HepG2 (cell line): ENCODE measurements at regions not wholly inside any gene's neighbourhood (a gene's known extent, or its start where the extent isn't known, plus 50 kb on each side); places are given as distances from the start of the nearest gene placed in this dataset.

Experiments
- ATAC-seq: fragments of 200-7000 bp; cut with Tn5 transposase; 3 replicates; pipeline ENCODE4 v1.9.1; 2020; ENCODE audit warnings: mild to moderate bottlenecking, moderate library complexity
- BruUV-seq: library from RNA; stranded (reverse); fragments of 400-500 nt; replicated peaks from 2 replicates; lab custom pipeline; 2021; lab: Mats Ljungman, UMichigan
- CTCF ChIA-PET: fragments of 300-600 bp; formaldehyde crosslinking; extraction: SDS; loops from one replicate; lab custom pipeline; 2021; ENCODE audit warnings: low total read pairs, inconsistent platforms, low intra/inter-chr PET ratio; lab: Yijun Ruan, JAX
- POLR2A ChIA-PET: fragments of 350-600 bp; sonication (Branson Sonifier 250); formaldehyde crosslinking; loops from one replicate; lab custom pipeline; 2020; ENCODE audit warnings: antibody characterized with exemption, inconsistent platforms; lab: Yijun Ruan, JAX
- DNase-seq: peaks from one replicate; pipeline ENCODE4 v3.0.0-alpha.2; 2015; ENCODE audit warnings: low spot score
- FAIRE-seq: peaks from 3 replicates; lab custom pipeline; 2011; peaks lifted over from hg19 to GRCh38; lab: Jason Lieb, UNC
- H2AFZ ChIP-seq: one replicate; pipeline ENCODE4 v1.6.1; 2011; ENCODE audit warnings: low read length, inconsistent platforms
- H3K27ac ChIP-seq: fragments of 300-600 bp; 3 replicates; pipeline ENCODE4 v1.8.0; 2011; ENCODE audit warnings: mixed run types, mild to moderate bottlenecking, mixed read lengths, low read length, inconsistent platforms; ENCODE audit not compliant: insufficient read depth; ENCODE audit errors: extremely low read length
- H3K27me3 ChIP-seq, 2 experiments: fragments of 200-600 bp in 1 of 2; 2 replicates in 1 of 2; 3 replicates in 1 of 2; pipeline versions ENCODE4 v1.6.0 to v1.8.0; 2011; ENCODE audit warnings: low read length in 2 of 2, mild to moderate bottlenecking in 2 of 2, moderate library complexity in 2 of 2, inconsistent platforms in 1 of 2; ENCODE audit not compliant: insufficient read depth in 2 of 2, control insufficient read depth in 1 of 2
- H3K36me3 ChIP-seq, 2 experiments: fragments of 200-600 bp in 1 of 2; replicated peaks in 1 of 2; 2 replicates in 1 of 2; 3 replicates in 1 of 2; pipeline versions ENCODE4 v1.5.1 to v1.8.0; 2011; ENCODE audit warnings: low read length in 2 of 2, inconsistent platforms in 1 of 2; ENCODE audit not compliant: insufficient read depth in 2 of 2, control insufficient read depth in 1 of 2
- H3K4me1 ChIP-seq: 2 replicates; pipeline ENCODE4 v1.5.1; 2012; ENCODE audit warnings: low read length, inconsistent platforms; ENCODE audit not compliant: insufficient read depth
- H3K4me2 ChIP-seq: 2 replicates; pipeline ENCODE4 v1.6.0; 2011; ENCODE audit warnings: low read depth, low read length, inconsistent platforms
- H3K4me3 ChIP-seq, 3 experiments: fragments of 200-600 bp in 1 of 3; sonication (generic), shearing (Covaris generic) in 1 of 3; replicated peaks in 1 of 3; 2 replicates each; pipeline ENCODE4 v1.5.1; 2011 to 2016; ENCODE audit warnings: low read length in 3 of 3, inconsistent platforms in 2 of 3, low read depth in 2 of 3, mild to moderate bottlenecking in 2 of 3, control low read depth in 1 of 3, mixed read lengths in 1 of 3; ENCODE audit not compliant: insufficient read depth in 1 of 3
- H3K79me2 ChIP-seq: one replicate; pipeline ENCODE4 v1.6.1; 2011; ENCODE audit warnings: low read length, inconsistent platforms; ENCODE audit not compliant: insufficient read depth
- H3K9ac ChIP-seq: 2 replicates; pipeline ENCODE4 v1.6.0; 2011; ENCODE audit warnings: mild to moderate bottlenecking, low read depth, low read length, inconsistent platforms; ENCODE audit not compliant: insufficient read depth
- H3K9me3 ChIP-seq: 2 replicates; pipeline ENCODE4 v1.5.1; 2012; ENCODE audit warnings: mild to moderate bottlenecking, low read length
- H4K20me1 ChIP-seq: 2 replicates; pipeline ENCODE4 v1.6.0; 2011; ENCODE audit warnings: inconsistent platforms, mild to moderate bottlenecking, low read length, moderate library complexity; ENCODE audit not compliant: insufficient read depth
- CCDC6 ChIP-seq: sonication (generic); formaldehyde crosslinking; IDR thresholded peaks from 2 replicates; pipeline ENCODE4 v1.8.1; 2022; ENCODE audit warnings: mild to moderate bottlenecking, missing genetic modification reagents, moderate library complexity
- CEBPB ChIP-seq: IDR thresholded peaks from 2 replicates; pipeline ENCODE4 v1.6.1; 2011; ENCODE audit warnings: low read depth, low read length, improper control_type of control experiment, borderline replicate concordance
- DPF2 ChIP-seq: sonication (generic); formaldehyde crosslinking; IDR thresholded peaks from 2 replicates; pipeline ENCODE4 v1.4.0; 2020; ENCODE audit warnings: mild to moderate bottlenecking, low read depth, missing genetic modification reagents, borderline replicate concordance
- HNRNPUL1 ChIP-seq: fragments of 200-400 bp; formaldehyde crosslinking; IDR thresholded peaks from 2 replicates; pipeline ENCODE4 v1.6.1; 2017; ENCODE audit warnings: low read depth, mild to moderate bottlenecking, low read length, moderate library complexity
- LBX2 ChIP-seq: sonication (generic); formaldehyde crosslinking; IDR thresholded peaks from 2 replicates; pipeline ENCODE4 v1.5.0; 2020; ENCODE audit warnings: missing genetic modification reagents, mild to moderate bottlenecking, borderline replicate concordance
- NR2F1 ChIP-seq, 2 experiments: fragments of 450-650 bp in 1 of 2; formaldehyde crosslinking in 1 of 2; IDR thresholded peaks; 2 replicates each; pipeline versions ENCODE4 v1.5.0 to v1.6.1; 2016 to 2020; ENCODE audit warnings: mild to moderate bottlenecking in 1 of 2, missing compliant biosample characterization in 1 of 2, missing genetic modification reagents in 1 of 2, moderate library complexity in 1 of 2
- POLR2A ChIP-seq, 2 experiments: IDR thresholded peaks; 2 replicates each; pipeline ENCODE4 v1.6.1; 2011; ENCODE audit warnings: low read depth in 2 of 2, low read length in 2 of 2, mild to moderate bottlenecking in 1 of 2, moderate library complexity in 1 of 2; ENCODE audit not compliant: insufficient read depth in 1 of 2
- SIN3B ChIP-seq: fragments of 150-350 bp; IDR thresholded peaks from 2 replicates; pipeline ENCODE4 v1.6.1; 2014; ENCODE audit warnings: low read length
- SOX5 ChIP-seq: IDR thresholded peaks from 2 replicates; pipeline ENCODE4 v1.6.1; 2016; ENCODE audit warnings: borderline replicate concordance
- SRSF1 ChIP-seq: fragments of 200-400 bp; formaldehyde crosslinking; optimal IDR thresholded peaks from 2 replicates; pipeline ENCODE3; 2017; ENCODE audit warnings: mild to moderate bottlenecking, low read depth, low read length, moderate library complexity
- ZBTB21 ChIP-seq: sonication (generic); formaldehyde crosslinking; IDR thresholded peaks from 2 replicates; pipeline ENCODE4 v1.4.0; 2020; ENCODE audit warnings: missing genetic modification reagents
- ZBTB3 ChIP-seq: sonication (generic); formaldehyde crosslinking; IDR thresholded peaks from 2 replicates; pipeline ENCODE4 v1.4.0; 2020; ENCODE audit warnings: low read depth, mild to moderate bottlenecking, moderate library complexity, missing genetic modification reagents, borderline replicate concordance
- ZNF3 ChIP-seq: IDR thresholded peaks from 2 replicates; pipeline ENCODE4 v1.7.0; 2017; ENCODE audit warnings: inconsistent platforms
- ZNF7 ChIP-seq: IDR thresholded peaks from 2 replicates; pipeline ENCODE4 v1.6.1; 2016; ENCODE audit warnings: missing biosample characterization, missing genetic modification reagents
- WGBS: methylation state at CpG from one replicate; pipeline ENCODE4 v1.1.6; 2017; ENCODE audit warnings: low lambda C conversion rate; 5-methylcytosine and 5-hydroxymethylcytosine counted together
- in situ Hi-C: cut with HindIII; loops from 2 replicates; pipeline ENCODE4 v1.10.0; 2017; ENCODE audit warnings: low pct_unique_long_range_greater_than_20kb; ENCODE audit not compliant: extremely low pct_ligation_motif_present
- intact Hi-C: fragments of 100-400 bp; cut with micrococcal nuclease; formaldehyde crosslinking; loops from one replicate; pipeline ENCODE4 v1.10.0; 2022; ENCODE audit not compliant: unreplicated experiment

- Histone ChIP-seq H3K27me3 (no peaks in the 10 kb centered on the region), H3K9me3 (no peaks in the 10 kb centered on the region), H4K20me1 (no peaks in the 10 kb centered on the region), H3K36me3 (no peaks in the 10 kb centered on the region), H3K4me2 (no peak overlapping the region), H3K27ac (no peak overlapping the region), H3K4me1 (peaks cover 12% of the 10 kb centered on the region), H3K4me3 (no peak overlapping the region), H3K79me2 (no peaks in the 10 kb centered on the region), H3K9ac (no peak overlapping the region), H2AFZ (no peak overlapping the region)
- FAIRE-seq: no peak
- BruUV-seq: no TSS peak
- ChIA-PET CTCF (no interaction called here), POLR2A (no interaction called here)
- TF ChIP-seq LBX2 (no peak), ZNF3 (no peak), ZBTB21 (CRISPR knock-in tag) (no peak), HNRNPUL1 (no peak), ZBTB3 (CRISPR knock-in tag) (no peak), CEBPB (no peak), SIN3B (no peak), NR2F1 (CRISPR knock-in tag; IDR thresholded peaks at IDR 0.05) (no peak), DPF2 (no peak), CCDC6 (CRISPR knock-in tag) (no peak), SRSF1 (no peak), POLR2A (IDR thresholded peaks at IDR 0.05; ENCODE audit: insufficient read depth in 1 of 2, low read depth in 2 of 2, low read length in 2 of 2) (no peak), SOX5 (CRISPR knock-in tag) (no peak), ZNF7 (CRISPR knock-in tag) (no peak)
- no peak for ATAC-seq
- DNase-seq: no peak
- in situ Hi-C loops (no loop called here), intact Hi-C loops (no loop called here)
- 35% methylated on average over 2 of the region's 2 CpGs for WGBS
Measured at GRCh38 chr20:10109641-10110040, 74.9 kb downstream of the ANKEF1 start.
